ENCODE measurements at regions not wholly inside any gene's neighbourhood (a gene's known extent, or its start where the extent isn't known, plus 50 kb on each side); places are given as distances from the start of the nearest gene placed in this dataset.
"Not testable (repeated sequence)": the region's sequence is repeated elsewhere in the genome, so short reads cannot be mapped to it uniquely, and the experiment has no call there.

- DNase-seq (ENCODE audit: low spot score in 2 of 2) (no peak), ATAC-seq (no peak)
- H3K9me3 Mint-ChIP-seq = no peaks in the 10 kb centered on the region
- H3K27ac Mint-ChIP-seq = no peak overlapping the region
- no peaks in the 10 kb centered on the region for H3K4me1 Mint-ChIP-seq
- no peak overlapping the region for H3K4me3 Mint-ChIP-seq
- no peaks in the 10 kb centered on the region for H3K36me3 Mint-ChIP-seq
Observed at GRCh38 chr15:66631616-66632263, 65.9 kb upstream of the LCTL start.

GRCh38 chr15:66633041-66633937 is 67.5 kb upstream of the LCTL start:
- Mint-ChIP-seq H3K4me3 (no peak overlapping the region), H3K9me3 (no peaks in the 10 kb centered on the region), H3K36me3 (no peaks in the 10 kb centered on the region), H3K27ac (peak overlapping the region; percentile 38), H3K4me1 (peaks cover 2% of the 10 kb centered on the region)
- ATAC-seq = no peak
- DNase-seq (ENCODE audit: low spot score in 2 of 2) = no peak

GRCh38 chr15:66633938-66634250 is 68.1 kb upstream of the LCTL start:
- no peaks in the 10 kb centered on the region for H3K36me3 Mint-ChIP-seq
- H3K9me3 Mint-ChIP-seq = no peaks in the 10 kb centered on the region
- ATAC-seq (no peak), DNase-seq (ENCODE audit: low spot score in 2 of 2) (no peak)
- H3K4me3 Mint-ChIP-seq = no peak overlapping the region
- peak overlapping the region; percentile 38 for H3K27ac Mint-ChIP-seq
- H3K4me1 Mint-ChIP-seq = peaks cover 7% of the 10 kb centered on the region

- Mint-ChIP-seq H3K4me1 (peaks cover 7% of the 10 kb centered on the region), H3K27ac (no peak overlapping the region), H3K4me3 (no peak overlapping the region), H3K36me3 (no peaks in the 10 kb centered on the region), H3K9me3 (no peaks in the 10 kb centered on the region)
- DNase-seq (ENCODE audit: low spot score in 2 of 2) = no peak
- ATAC-seq = no peak
Observed at GRCh38 chr15:66634540-66634939, 67.5 kb upstream of the SMAD6 start.

GRCh38 chr15:66635006-66635405 is 67.0 kb upstream of the SMAD6 start:
- Mint-ChIP-seq H3K27ac (no peak overlapping the region), H3K9me3 (no peaks in the 10 kb centered on the region), H3K36me3 (no peaks in the 10 kb centered on the region), H3K4me1 (peaks cover 7% of the 10 kb centered on the region), H3K4me3 (no peak overlapping the region)
- DNase-seq (ENCODE audit: low spot score in 2 of 2) (no peak), ATAC-seq (no peak)

GRCh38 chr15:66635817-66636216 is 66.2 kb upstream of the SMAD6 start:
- H3K36me3 Mint-ChIP-seq = no peaks in the 10 kb centered on the region
- H3K4me3 Mint-ChIP-seq = no peak overlapping the region
- no peaks in the 10 kb centered on the region for H3K9me3 Mint-ChIP-seq
- no peak for ATAC-seq
- no peak for DNase-seq (ENCODE audit: low spot score in 2 of 2)
- H3K4me1 Mint-ChIP-seq = peaks cover 7% of the 10 kb centered on the region
- H3K27ac Mint-ChIP-seq = no peak overlapping the region

- DNase-seq (ENCODE audit: low spot score in 2 of 2); H3K4me3 Mint-ChIP-seq: not testable (repeated sequence)
- peak overlapping the region; percentile 58 for H3K27ac Mint-ChIP-seq
Observed at GRCh38 chr15:66637044-66637443, 65.0 kb upstream of the SMAD6 start.

GRCh38 chr15:66638377-66638776 is 63.7 kb upstream of the SMAD6 start:
- ATAC-seq = peak; percentile 89
- H3K4me3 Mint-ChIP-seq = no peak overlapping the region
- H3K27ac Mint-ChIP-seq = no peak overlapping the region
- H3K4me1 Mint-ChIP-seq = peaks cover 7% of the 10 kb centered on the region
- H3K36me3 Mint-ChIP-seq = no peaks in the 10 kb centered on the region
- H3K9me3 Mint-ChIP-seq = no peaks in the 10 kb centered on the region
- peak in 1 of 2 donors; percentile 59 for DNase-seq (ENCODE audit: low spot score in 2 of 2)

More at GRCh38 chr15:66637044-66637443, 65.0 kb upstream of the SMAD6 start:
- H3K36me3 Mint-ChIP-seq, H3K9me3 Mint-ChIP-seq, H3K4me1 Mint-ChIP-seq, ATAC-seq: not testable (repeated sequence)

GRCh38 chr15:66641485-66642315 is 60.3 kb upstream of the SMAD6 start:
- no peak overlapping the region for H3K4me3 Mint-ChIP-seq
- ATAC-seq (no peak), DNase-seq (ENCODE audit: low spot score in 2 of 2) (no peak)
- no peaks in the 10 kb centered on the region for H3K36me3 Mint-ChIP-seq
- peaks cover 7% of the 10 kb centered on the region for H3K4me1 Mint-ChIP-seq
- H3K9me3 Mint-ChIP-seq = no peaks in the 10 kb centered on the region
- no peak overlapping the region for H3K27ac Mint-ChIP-seq

- no peak for ATAC-seq
- no peaks in the 10 kb centered on the region for H3K36me3 Mint-ChIP-seq
- no peak overlapping the region for H3K4me3 Mint-ChIP-seq
- no peak for DNase-seq (ENCODE audit: low spot score in 2 of 2)
- H3K9me3 Mint-ChIP-seq = no peaks in the 10 kb centered on the region
- no peak overlapping the region for H3K27ac Mint-ChIP-seq
- peaks cover 7% of the 10 kb centered on the region for H3K4me1 Mint-ChIP-seq
Observed at GRCh38 chr15:66642514-66642913, 59.5 kb upstream of the SMAD6 start.

GRCh38 chr15:66643033-66643432 is 59.0 kb upstream of the SMAD6 start:
- peaks cover 7% of the 10 kb centered on the region for H3K4me1 Mint-ChIP-seq
- no peaks in the 10 kb centered on the region for H3K36me3 Mint-ChIP-seq
- H3K27ac Mint-ChIP-seq = no peak overlapping the region
- ATAC-seq (no peak), DNase-seq (ENCODE audit: low spot score in 2 of 2) (no peak)
- H3K4me3 Mint-ChIP-seq = no peak overlapping the region
- H3K9me3 Mint-ChIP-seq = no peaks in the 10 kb centered on the region

- Mint-ChIP-seq H3K4me3 (no peak overlapping the region), H3K4me1 (no peaks in the 10 kb centered on the region), H3K9me3 (no peaks in the 10 kb centered on the region), H3K36me3 (no peaks in the 10 kb centered on the region), H3K27ac (no peak overlapping the region)
- DNase-seq (ENCODE audit: low spot score in 2 of 2) (no peak), ATAC-seq (no peak)
Observed at GRCh38 chr15:66644000-66644787, 57.8 kb upstream of the SMAD6 start.

- Mint-ChIP-seq H3K4me3 (no peak overlapping the region), H3K9me3 (no peaks in the 10 kb centered on the region), H3K4me1 (no peaks in the 10 kb centered on the region), H3K27ac (no peak overlapping the region), H3K36me3 (no peaks in the 10 kb centered on the region)
- ATAC-seq (no peak), DNase-seq (ENCODE audit: low spot score in 2 of 2) (no peak)
Observed at GRCh38 chr15:66644869-66645268, 57.2 kb upstream of the SMAD6 start.

GRCh38 chr15:66646308-66646707 is 55.7 kb upstream of the SMAD6 start:
- Mint-ChIP-seq H3K9me3 (no peaks in the 10 kb centered on the region), H3K27ac (no peak overlapping the region), H3K4me1 (no peaks in the 10 kb centered on the region), H3K36me3 (no peaks in the 10 kb centered on the region), H3K4me3 (no peak overlapping the region)
- DNase-seq (ENCODE audit: low spot score in 2 of 2) (no peak), ATAC-seq (no peak)

GRCh38 chr15:66646799-66647198 is 55.2 kb upstream of the SMAD6 start:
- no peak for DNase-seq (ENCODE audit: low spot score in 2 of 2)
- no peaks in the 10 kb centered on the region for H3K36me3 Mint-ChIP-seq
- no peaks in the 10 kb centered on the region for H3K4me1 Mint-ChIP-seq
- H3K9me3 Mint-ChIP-seq = no peaks in the 10 kb centered on the region
- no peak for ATAC-seq
- H3K27ac Mint-ChIP-seq = no peak overlapping the region
- H3K4me3 Mint-ChIP-seq = no peak overlapping the region
